HepG2 (cell line): ENCODE measurements at regions not wholly inside any gene's neighbourhood (a gene's known extent, or its start where the extent isn't known, plus 50 kb on each side); places are given as distances from the start of the nearest gene placed in this dataset.

ENCODE experiments used
- ATAC-seq: fragments of 200-7000 bp; cut with Tn5 transposase; 3 replicates; pipeline ENCODE4 v1.9.1; 2020; ENCODE audit warnings: mild to moderate bottlenecking, moderate library complexity
- BruUV-seq: library from RNA; stranded (reverse); fragments of 400-500 nt; replicated peaks from 2 replicates; lab custom pipeline; 2021; lab: Mats Ljungman, UMichigan
- CTCF ChIA-PET: fragments of 300-600 bp; formaldehyde crosslinking; extraction: SDS; loops from one replicate; lab custom pipeline; 2021; ENCODE audit warnings: low total read pairs, inconsistent platforms, low intra/inter-chr PET ratio; lab: Yijun Ruan, JAX
- POLR2A ChIA-PET: fragments of 350-600 bp; sonication (Branson Sonifier 250); formaldehyde crosslinking; loops from one replicate; lab custom pipeline; 2020; ENCODE audit warnings: antibody characterized with exemption, inconsistent platforms; lab: Yijun Ruan, JAX
- DNase-seq: peaks from one replicate; pipeline ENCODE4 v3.0.0-alpha.2; 2015; ENCODE audit warnings: low spot score
- FAIRE-seq: peaks from 3 replicates; lab custom pipeline; 2011; peaks lifted over from hg19 to GRCh38; lab: Jason Lieb, UNC
- H2AFZ ChIP-seq: one replicate; pipeline ENCODE4 v1.6.1; 2011; ENCODE audit warnings: low read length, inconsistent platforms
- H3K27ac ChIP-seq: fragments of 300-600 bp; 3 replicates; pipeline ENCODE4 v1.8.0; 2011; ENCODE audit warnings: mixed run types, mild to moderate bottlenecking, mixed read lengths, low read length, inconsistent platforms; ENCODE audit not compliant: insufficient read depth; ENCODE audit errors: extremely low read length
- H3K27me3 ChIP-seq, 2 experiments: fragments of 200-600 bp in 1 of 2; 2 replicates in 1 of 2; 3 replicates in 1 of 2; pipeline versions ENCODE4 v1.6.0 to v1.8.0; 2011; ENCODE audit warnings: low read length in 2 of 2, mild to moderate bottlenecking in 2 of 2, moderate library complexity in 2 of 2, inconsistent platforms in 1 of 2; ENCODE audit not compliant: insufficient read depth in 2 of 2, control insufficient read depth in 1 of 2
- H3K36me3 ChIP-seq, 2 experiments: fragments of 200-600 bp in 1 of 2; replicated peaks in 1 of 2; 2 replicates in 1 of 2; 3 replicates in 1 of 2; pipeline versions ENCODE4 v1.5.1 to v1.8.0; 2011; ENCODE audit warnings: low read length in 2 of 2, inconsistent platforms in 1 of 2; ENCODE audit not compliant: insufficient read depth in 2 of 2, control insufficient read depth in 1 of 2
- H3K4me1 ChIP-seq: 2 replicates; pipeline ENCODE4 v1.5.1; 2012; ENCODE audit warnings: low read length, inconsistent platforms; ENCODE audit not compliant: insufficient read depth
- H3K4me2 ChIP-seq: 2 replicates; pipeline ENCODE4 v1.6.0; 2011; ENCODE audit warnings: low read depth, low read length, inconsistent platforms
- H3K4me3 ChIP-seq, 3 experiments: fragments of 200-600 bp in 1 of 3; sonication (generic), shearing (Covaris generic) in 1 of 3; replicated peaks in 1 of 3; 2 replicates each; pipeline ENCODE4 v1.5.1; 2011 to 2016; ENCODE audit warnings: low read length in 3 of 3, inconsistent platforms in 2 of 3, low read depth in 2 of 3, mild to moderate bottlenecking in 2 of 3, control low read depth in 1 of 3, mixed read lengths in 1 of 3; ENCODE audit not compliant: insufficient read depth in 1 of 3
- H3K79me2 ChIP-seq: one replicate; pipeline ENCODE4 v1.6.1; 2011; ENCODE audit warnings: low read length, inconsistent platforms; ENCODE audit not compliant: insufficient read depth
- H3K9ac ChIP-seq: 2 replicates; pipeline ENCODE4 v1.6.0; 2011; ENCODE audit warnings: mild to moderate bottlenecking, low read depth, low read length, inconsistent platforms; ENCODE audit not compliant: insufficient read depth
- H3K9me3 ChIP-seq: 2 replicates; pipeline ENCODE4 v1.5.1; 2012; ENCODE audit warnings: mild to moderate bottlenecking, low read length
- H4K20me1 ChIP-seq: 2 replicates; pipeline ENCODE4 v1.6.0; 2011; ENCODE audit warnings: inconsistent platforms, mild to moderate bottlenecking, low read length, moderate library complexity; ENCODE audit not compliant: insufficient read depth
- IRF1 ChIP-seq: sonication (generic); formaldehyde crosslinking; IDR thresholded peaks from 2 replicates; pipeline ENCODE4 v1.4.0; 2020; ENCODE audit warnings: low read depth, mild to moderate bottlenecking, missing genetic modification reagents
- MZF1 ChIP-seq: sonication (generic); formaldehyde crosslinking; IDR thresholded peaks from 2 replicates; pipeline ENCODE4 v1.8.1; 2023; ENCODE audit warnings: mild to moderate bottlenecking, missing genetic modification reagents, borderline replicate concordance
- RARG ChIP-seq: sonication (generic); formaldehyde crosslinking; IDR thresholded peaks from 2 replicates; pipeline ENCODE4 v1.4.0; 2020; ENCODE audit warnings: low read depth, mild to moderate bottlenecking, missing genetic modification reagents
- RBAK ChIP-seq: sonication (generic); formaldehyde crosslinking; IDR thresholded peaks from 2 replicates; pipeline ENCODE4 v1.5.1; 2020; ENCODE audit warnings: mild to moderate bottlenecking, missing genetic modification reagents
- ZBTB25 ChIP-seq: IDR thresholded peaks from 2 replicates; pipeline ENCODE4 v1.6.1; 2018; ENCODE audit warnings: missing genetic modification reagents
- ZNF207 ChIP-seq: fragments of 450-650 bp; IDR thresholded peaks from 2 replicates; pipeline ENCODE4 v1.6.1; 2016; ENCODE audit warnings: antibody characterized with exemption, borderline replicate concordance
- ZNF558 ChIP-seq: sonication (generic); formaldehyde crosslinking; IDR thresholded peaks from 2 replicates; pipeline ENCODE4 v1.9.0; 2022; ENCODE audit warnings: mild to moderate bottlenecking, missing genetic modification reagents, borderline replicate concordance
- ZNF800 ChIP-seq: sonication (generic); formaldehyde crosslinking; IDR thresholded peaks from 2 replicates; pipeline ENCODE4 v1.4.0; 2020; ENCODE audit warnings: missing genetic modification reagents
- WGBS: methylation state at CpG from one replicate; pipeline ENCODE4 v1.1.6; 2017; ENCODE audit warnings: low lambda C conversion rate; 5-methylcytosine and 5-hydroxymethylcytosine counted together
- in situ Hi-C: cut with HindIII; loops from 2 replicates; pipeline ENCODE4 v1.10.0; 2017; ENCODE audit warnings: low pct_unique_long_range_greater_than_20kb; ENCODE audit not compliant: extremely low pct_ligation_motif_present
- intact Hi-C: fragments of 100-400 bp; cut with micrococcal nuclease; formaldehyde crosslinking; loops from one replicate; pipeline ENCODE4 v1.10.0; 2022; ENCODE audit not compliant: unreplicated experiment

- no peak for TF ChIP-seq ZNF800 (CRISPR knock-in tag)
- TF ChIP-seq ZNF558 (CRISPR knock-in tag) = no peak
- TF ChIP-seq ZNF207 = no peak
- TF ChIP-seq, all 625 proteins: peak for 0
Measured at GRCh38 chr18:68299906-68300305, 415.0 kb downstream of the TMX3 start (continued).

GRCh38 chr18:68298330-68298729, 416.6 kb downstream of the TMX3 start:
- Histone ChIP-seq H3K4me2 (no peak overlapping the region), H3K79me2 (no peaks in the 10 kb centered on the region), H3K9ac (no peak overlapping the region), H4K20me1 (no peaks in the 10 kb centered on the region), H3K27ac (no peak overlapping the region), H3K4me3 (no peak overlapping the region), H3K36me3 (no peaks in the 10 kb centered on the region), H3K9me3 (no peaks in the 10 kb centered on the region), H3K4me1 (no peaks in the 10 kb centered on the region), H2AFZ (no peak overlapping the region), H3K27me3 (no peaks in the 10 kb centered on the region)
- intact Hi-C loops = no loop called here
- DNase-seq (no peak), FAIRE-seq (no peak), ATAC-seq (no peak)
- ChIA-PET CTCF (no interaction called here), POLR2A (no interaction called here)
- TF ChIP-seq ZBTB25 (CRISPR knock-in tag) (no peak), RBAK (no peak), MZF1 (CRISPR knock-in tag) (no peak), RARG (CRISPR knock-in tag) (no peak), IRF1 (CRISPR knock-in tag) (no peak)
- BruUV-seq = no TSS peak
- 0% methylated on average over 4 of the region's 4 CpGs for WGBS
- in situ Hi-C loops = no loop called here
